ENCODE measurements at regions not wholly inside any gene's neighbourhood (a gene's known extent, or its start where the extent isn't known, plus 50 kb on each side); places are given as distances from the start of the nearest gene placed in this dataset.

GRCh38 chr4:62235911-62236310 is 1035.8 kb downstream of the ADGRL3 start (continued):
- TF ChIP-seq PBX3 (IDR thresholded peaks at IDR 0.05), result no peak

GRCh38 chr4:62232814-62233213 is 1032.7 kb downstream of the ADGRL3 start:
- H3K9me2 ChIP-seq, result no peaks in the 10 kb centered on the region
- H3K4me1 ChIP-seq (ENCODE audit: control insufficient read depth in 1 of 2, insufficient read depth in 2 of 2, low read depth in 1 of 2, low read length in 1 of 2), result no peaks in the 10 kb centered on the region; a peak in 1 of 4 replicates
- H3K27me3 ChIP-seq (ENCODE audit: insufficient read depth), result no peaks in the 10 kb centered on the region
- ChIA-PET POLR2A (no interaction called here), CTCF (no interaction called here)
- H3K79me2 ChIP-seq (ENCODE audit: insufficient read depth), result no peaks in the 10 kb centered on the region
- no peaks in the 10 kb centered on the region for H4K20me1 ChIP-seq (ENCODE audit: insufficient read depth)
- no peak overlapping the region for H2AFZ ChIP-seq (ENCODE audit: low read depth)
- no peak overlapping the region for H3K4me2 ChIP-seq
- WGBS (ENCODE audit: low lambda C conversion rate), result 45% methylated on average over 3 of the region's 3 CpGs
- no peak overlapping the region for H3K9ac ChIP-seq
- H3F3A ChIP-seq (replicated peaks; ENCODE audit: insufficient read depth), result no peaks in the 10 kb centered on the region
- H3K27ac ChIP-seq (ENCODE audit: low read depth in 2 of 2, low read length in 1 of 2), result no peak overlapping the region
- no peak for TF ChIP-seq TEAD4 (IDR thresholded peaks at IDR 0.05; ENCODE audit: borderline replicate concordance, insufficient read depth)
- H3K36me3 ChIP-seq (replicated peaks in 1 of 2; ENCODE audit: control insufficient read depth in 1 of 2, insufficient read depth in 2 of 2, low read length in 1 of 2), result no peaks in the 10 kb centered on the region
- H3K9me3 ChIP-seq, result no peaks in the 10 kb centered on the region
- DNase-seq, result no peak
- no peak overlapping the region for H3K4me3 ChIP-seq (ENCODE audit: low read depth in 2 of 2, low read length in 1 of 2)

- 45% methylated on average over 3 of the region's 3 CpGs for WGBS (ENCODE audit: low lambda C conversion rate)
- H3K9me3 ChIP-seq, result no peaks in the 10 kb centered on the region
- no peaks in the 10 kb centered on the region for H3K9me2 ChIP-seq
- H3K4me2 ChIP-seq, result no peak overlapping the region
- no peaks in the 10 kb centered on the region for H3K79me2 ChIP-seq (ENCODE audit: insufficient read depth)
- ChIA-PET POLR2A (no interaction called here), CTCF (no interaction called here)
- no peak for TF ChIP-seq EP300 (IDR thresholded peaks at IDR 0.05; ENCODE audit: borderline replicate concordance in 1 of 2, low read depth in 1 of 2, low read length in 1 of 2)
- TF ChIP-seq FOXJ3 (CRISPR knock-in tag; IDR thresholded peaks at IDR 0.05), result no peak
- no peak for TF ChIP-seq USF2 (IDR thresholded peaks at IDR 0.05; ENCODE audit: borderline replicate concordance, low read depth, low read length)
- TF ChIP-seq REST (IDR thresholded peaks at IDR 0.05; ENCODE audit: low read depth, low read length), result no peak
- no peak for TF ChIP-seq FOSL2 (IDR thresholded peaks at IDR 0.05; ENCODE audit: borderline replicate concordance, low read depth)
- TF ChIP-seq JUND (IDR thresholded peaks at IDR 0.05), result no peak
- no peak for TF ChIP-seq MAX (IDR thresholded peaks at IDR 0.05; ENCODE audit: low read depth)
- TF ChIP-seq TEAD4 (IDR thresholded peaks at IDR 0.05; ENCODE audit: borderline replicate concordance, insufficient read depth), result no peak
- no peak for TF ChIP-seq USF1 (IDR thresholded peaks at IDR 0.05; ENCODE audit: borderline replicate concordance, low read depth)
- H3F3A ChIP-seq (replicated peaks; ENCODE audit: insufficient read depth), result no peaks in the 10 kb centered on the region
- no peaks in the 10 kb centered on the region for H4K20me1 ChIP-seq (ENCODE audit: insufficient read depth)
- no peaks in the 10 kb centered on the region for H3K27me3 ChIP-seq (ENCODE audit: insufficient read depth)
- no peak overlapping the region for H3K4me3 ChIP-seq (ENCODE audit: low read depth in 2 of 2, low read length in 1 of 2)
- no peak overlapping the region for H3K9ac ChIP-seq
- H3K27ac ChIP-seq (ENCODE audit: low read depth in 2 of 2, low read length in 1 of 2), result no peak overlapping the region
- no peak for DNase-seq
- H3K36me3 ChIP-seq (replicated peaks in 1 of 2; ENCODE audit: control insufficient read depth in 1 of 2, insufficient read depth in 2 of 2, low read length in 1 of 2), result no peaks in the 10 kb centered on the region
- H3K4me1 ChIP-seq (ENCODE audit: control insufficient read depth in 1 of 2, insufficient read depth in 2 of 2, low read depth in 1 of 2, low read length in 1 of 2), result no peaks in the 10 kb centered on the region; a peak in 1 of 4 replicates
- H2AFZ ChIP-seq (ENCODE audit: low read depth), result no peak overlapping the region
Observed at GRCh38 chr4:62231994-62232393, 1031.9 kb downstream of the ADGRL3 start.
